H9 (cell line): ENCODE measurements at regions not wholly inside any gene's neighbourhood (a gene's known extent, or its start where the extent isn't known, plus 50 kb on each side); places are given as distances from the start of the nearest gene placed in this dataset.

Experiments
- DNase-seq: peaks from one replicate; pipeline ENCODE4 v3.0.0-alpha.2; 2017
- H2AFZ ChIP-seq: one replicate; pipeline ENCODE4 v1.6.1; 2013; ENCODE audit warnings: mild to moderate bottlenecking, low read length, control low read depth, moderate library complexity
- H2AK5ac ChIP-seq: 2 replicates; pipeline ENCODE4 v1.6.1; 2013; ENCODE audit warnings: low read length, control low read depth, mixed read lengths; ENCODE audit not compliant: insufficient read length
- H2BK120ac ChIP-seq: one replicate; pipeline ENCODE4 v1.6.1; 2013; ENCODE audit warnings: low read depth, mild to moderate bottlenecking, low read length, control low read depth, inconsistent platforms; ENCODE audit not compliant: poor library complexity, severe bottlenecking
- H2BK12ac ChIP-seq: 2 replicates; pipeline ENCODE4 v1.6.1; 2013; ENCODE audit warnings: low read length, control low read depth, mixed read lengths, low read depth; ENCODE audit not compliant: insufficient read length
- H2BK15ac ChIP-seq: 2 replicates; pipeline ENCODE4 v1.6.1; 2013; ENCODE audit warnings: low read depth, low read length, control low read depth
- H2BK20ac ChIP-seq: one replicate; pipeline ENCODE4 v1.6.1; 2013; ENCODE audit warnings: low read depth, mild to moderate bottlenecking, low read length, control low read depth, inconsistent platforms; ENCODE audit not compliant: poor library complexity, severe bottlenecking
- H2BK5ac ChIP-seq: 2 replicates; pipeline ENCODE4 v1.6.1; 2013; ENCODE audit warnings: low read length, control low read depth, mixed read lengths; ENCODE audit not compliant: insufficient read length
- H3K14ac ChIP-seq: 2 replicates; pipeline ENCODE4 v1.6.1; 2013; ENCODE audit warnings: low read length, control low read depth; ENCODE audit not compliant: insufficient read depth
- H3K18ac ChIP-seq: 2 replicates; pipeline ENCODE4 v1.6.1; 2013; ENCODE audit warnings: low read depth, mild to moderate bottlenecking, mixed read lengths, low read length, control low read depth; ENCODE audit not compliant: insufficient read length
- H3K23ac ChIP-seq: 2 replicates; pipeline ENCODE4 v1.6.1; 2013; ENCODE audit warnings: low read length, control low read depth, mixed read lengths, low read depth; ENCODE audit not compliant: insufficient read length
- H3K23me2 ChIP-seq: 2 replicates; pipeline ENCODE4 v1.6.1; 2013; ENCODE audit warnings: low read depth, mild to moderate bottlenecking, mixed read lengths, low read length, control low read depth; ENCODE audit not compliant: insufficient read length, poor library complexity, severe bottlenecking
- H3K27ac ChIP-seq: 2 replicates; pipeline ENCODE4 v1.5.1; 2013; ENCODE audit warnings: low read length, control low read depth, mixed read lengths, low read depth; ENCODE audit not compliant: insufficient read length
- H3K27me3 ChIP-seq: 2 replicates; pipeline ENCODE4 v1.6.1; 2013; ENCODE audit warnings: low read length, control low read depth, inconsistent platforms; ENCODE audit not compliant: insufficient read depth
- H3K4ac ChIP-seq: 2 replicates; pipeline ENCODE4 v1.6.1; 2013; ENCODE audit warnings: low read depth, mild to moderate bottlenecking, control low read depth, inconsistent platforms, low read length, moderate library complexity
- H3K4me1 ChIP-seq: 2 replicates; pipeline ENCODE4 v1.6.1; 2013; ENCODE audit warnings: low read length, control low read depth, inconsistent platforms; ENCODE audit not compliant: insufficient read depth
- H3K4me2 ChIP-seq: 2 replicates; pipeline ENCODE4 v1.6.1; 2013; ENCODE audit warnings: low read length, control low read depth, mixed read lengths; ENCODE audit not compliant: insufficient read length, insufficient read depth
- H3K56ac ChIP-seq: 2 replicates; pipeline ENCODE4 v1.6.1; 2013; ENCODE audit warnings: low read depth, mild to moderate bottlenecking, mixed read lengths, low read length, control low read depth; ENCODE audit not compliant: insufficient read length
- H3K79me1 ChIP-seq: 2 replicates; pipeline ENCODE4 v1.6.1; 2013; ENCODE audit warnings: low read depth, mild to moderate bottlenecking, moderate library complexity, low read length, control low read depth, inconsistent platforms; ENCODE audit not compliant: insufficient read depth, poor library complexity, severe bottlenecking
- H3K79me2 ChIP-seq: 2 replicates; pipeline ENCODE4 v1.6.1; 2013; ENCODE audit warnings: low read length, control low read depth, inconsistent platforms; ENCODE audit not compliant: insufficient read depth
- H3K9ac ChIP-seq: 2 replicates; pipeline ENCODE4 v1.6.1; 2013; ENCODE audit warnings: low read length, control low read depth, mixed read lengths; ENCODE audit not compliant: insufficient read length; ENCODE audit errors: extremely low read depth
- H3K9me3 ChIP-seq: one replicate; pipeline ENCODE4 v1.6.1; 2013; ENCODE audit warnings: low read depth, low read length, inconsistent platforms; ENCODE audit not compliant: control insufficient read depth
- H3T11ph ChIP-seq: one replicate; pipeline ENCODE4 v1.6.1; 2013; ENCODE audit warnings: mild to moderate bottlenecking, low read length, control low read depth, inconsistent platforms
- H4K20me1 ChIP-seq: one replicate; pipeline ENCODE4 v1.6.1; 2013; ENCODE audit not compliant: control insufficient read depth, insufficient read length, insufficient read depth
- H4K5ac ChIP-seq: 2 replicates; pipeline ENCODE4 v1.6.1; 2013; ENCODE audit warnings: low read depth, mild to moderate bottlenecking, mixed read lengths, low read length, control low read depth; ENCODE audit not compliant: insufficient read length
- H4K8ac ChIP-seq: replicated peaks from 2 replicates; pipeline ENCODE4 v1.6.1; 2013; ENCODE audit warnings: low read length, control low read depth, mixed read lengths, low read depth; ENCODE audit not compliant: insufficient read length
- H4K91ac ChIP-seq: 2 replicates; pipeline ENCODE4 v1.6.1; 2013; ENCODE audit warnings: low read depth, mild to moderate bottlenecking, moderate library complexity, mixed read lengths, low read length, control low read depth; ENCODE audit not compliant: insufficient read length
- H3K27ac Mint-ChIP-seq, 3 experiments: 2 replicates in 2 of 3; 3 replicates in 1 of 3; pipeline ENCODE4 v1.8.0; 2020 to 2021; ENCODE audit warnings: mixed read lengths in 3 of 3, mild to moderate bottlenecking in 1 of 3, moderate library complexity in 1 of 3
- H3K27me3 Mint-ChIP-seq: 2 replicates; pipeline ENCODE4 v1.8.0; 2021; ENCODE audit warnings: low read depth, mild to moderate bottlenecking, moderate library complexity, mixed read lengths
- H3K36me3 Mint-ChIP-seq, 3 experiments: 2 replicates in 2 of 3; 3 replicates in 1 of 3; pipeline ENCODE4 v1.8.0; 2020 to 2021; ENCODE audit warnings: low read depth in 3 of 3, mixed read lengths in 3 of 3; ENCODE audit not compliant: insufficient read depth in 1 of 3
- H3K4me1 Mint-ChIP-seq, 2 experiments: 2 replicates each; pipeline ENCODE4 v1.8.0; 2020; ENCODE audit warnings: mixed read lengths in 2 of 2
- H3K4me3 Mint-ChIP-seq, 2 experiments: 2 replicates in 1 of 2; 3 replicates in 1 of 2; pipeline ENCODE4 v1.8.0; 2020 to 2021; ENCODE audit warnings: mild to moderate bottlenecking in 2 of 2, mixed read lengths in 2 of 2, moderate library complexity in 1 of 2
- H3K9me3 Mint-ChIP-seq, 2 experiments: 2 replicates in 1 of 2; 3 replicates in 1 of 2; pipeline ENCODE4 v1.8.0; 2020; ENCODE audit warnings: mild to moderate bottlenecking in 2 of 2, mixed read lengths in 2 of 2, moderate library complexity in 1 of 2
- CTCF ChIP-seq: fragments of 200-600 bp; sonication (generic); conservative IDR thresholded peaks from 3 replicates; pipeline ENCODE4 v1.8.0; 2021; ENCODE audit warnings: antibody characterized with exemption, mild to moderate bottlenecking

- H3K4me1 ChIP-seq: no peaks in the 10 kb centered on the region; the same call in 1 of the 2 replicates
- H4K91ac ChIP-seq: no peak overlapping the region
- no peaks in the 10 kb centered on the region for H3K23me2 ChIP-seq
- H3K14ac ChIP-seq: no peak overlapping the region
- no peak overlapping the region for H3T11ph ChIP-seq
- no peak overlapping the region for H4K8ac ChIP-seq
- H4K20me1 ChIP-seq: no peaks in the 10 kb centered on the region
- Mint-ChIP-seq H3K4me1 (peaks cover 14 to 19% of the 10 kb centered on the region in 2 experiments), H3K36me3 (peaks cover 0 to 5% (median 2%) of the 10 kb centered on the region in 3 experiments; a peak in 4 of 7 replicates), H3K9me3 (peaks cover 0 to 3% of the 10 kb centered on the region in 2 experiments; a peak in 2 of 5 replicates), H3K4me3 (no peak overlapping the region), H3K27ac (no peak overlapping the region), H3K27me3 (peaks cover 3% of the 10 kb centered on the region)
- H3K23ac ChIP-seq: no peak overlapping the region
- TF ChIP-seq CTCF: no peak
- no peak overlapping the region for H2AFZ ChIP-seq
- H3K9me3 ChIP-seq: no peaks in the 10 kb centered on the region
- no peak overlapping the region for H3K4ac ChIP-seq
- H3K79me1 ChIP-seq: no peaks in the 10 kb centered on the region
- H3K4me2 ChIP-seq: no peak overlapping the region
- no peaks in the 10 kb centered on the region for H3K27me3 ChIP-seq
- no peak overlapping the region for H3K27ac ChIP-seq
- no peaks in the 10 kb centered on the region for H3K79me2 ChIP-seq
- no peak overlapping the region for H2BK5ac ChIP-seq
- no peak overlapping the region for H2BK12ac ChIP-seq
- H4K5ac ChIP-seq: no peak overlapping the region
- H2BK20ac ChIP-seq: no peak overlapping the region
- H2AK5ac ChIP-seq: no peak overlapping the region
- H3K18ac ChIP-seq: no peak overlapping the region
- no peak overlapping the region for H3K9ac ChIP-seq
- no peak overlapping the region for H2BK120ac ChIP-seq
- no peak overlapping the region for H3K56ac ChIP-seq
- no peak for DNase-seq
- no peak overlapping the region for H2BK15ac ChIP-seq
Measured at GRCh38 chr4:100108869-100109268, 81.4 kb downstream of the DDIT4L start.
